CD4-positive, alpha-beta T cell treated with Interleukin-21 for 1 hour (primary cell): ENCODE measurements at regions not wholly inside any gene's neighbourhood (a gene's known extent, or its start where the extent isn't known, plus 50 kb on each side); places are given as distances from the start of the nearest gene placed in this dataset.
A peak's percentile ranks its signal among the peaks of the same experiment; 100 is the strongest.

ENCODE experiments used
- DNase-seq: peaks from one replicate; pipeline ENCODE4 v3.0.0-alpha.2; 2020

DNA sequence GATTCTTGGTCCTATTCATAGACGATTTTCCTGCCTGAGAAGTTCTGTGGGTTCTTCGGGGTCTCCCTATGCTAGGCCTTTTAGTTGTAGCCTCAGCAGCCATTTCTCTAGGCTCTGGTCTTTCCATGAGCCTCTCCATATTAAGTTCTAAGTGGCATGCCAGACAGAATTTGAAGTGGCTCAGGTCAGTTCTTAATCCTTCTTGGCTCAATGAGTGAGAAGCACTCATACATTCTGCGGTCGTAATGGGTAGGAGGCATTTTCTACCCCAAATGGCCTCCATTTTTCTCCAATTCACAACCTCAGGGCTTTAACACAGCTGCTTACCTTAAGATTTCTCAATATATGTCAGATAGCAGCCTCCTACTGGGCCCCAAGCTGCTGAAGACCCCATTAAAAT, 405.3 kb upstream of the GALNT5 start:
- no peak for DNase-seq

- DNase-seq, result no peak
These were observed 404.8 kb upstream of the GALNT5 start for GRCh38 chr2:156852681-156853080.

GRCh38 chr2:156864325-156864724, 393.2 kb upstream of the GALNT5 start:
- DNase-seq, result no peak

GRCh38 chr2:156864753-156865152, 392.8 kb upstream of the GALNT5 start:
- DNase-seq, result no peak

- no peak for DNase-seq
These were observed 390.3 kb upstream of the GALNT5 start for GRCh38 chr2:156867201-156867600.

GRCh38 chr2:156874707-156875106, 382.8 kb upstream of the GALNT5 start:
- no peak for DNase-seq

DNA sequence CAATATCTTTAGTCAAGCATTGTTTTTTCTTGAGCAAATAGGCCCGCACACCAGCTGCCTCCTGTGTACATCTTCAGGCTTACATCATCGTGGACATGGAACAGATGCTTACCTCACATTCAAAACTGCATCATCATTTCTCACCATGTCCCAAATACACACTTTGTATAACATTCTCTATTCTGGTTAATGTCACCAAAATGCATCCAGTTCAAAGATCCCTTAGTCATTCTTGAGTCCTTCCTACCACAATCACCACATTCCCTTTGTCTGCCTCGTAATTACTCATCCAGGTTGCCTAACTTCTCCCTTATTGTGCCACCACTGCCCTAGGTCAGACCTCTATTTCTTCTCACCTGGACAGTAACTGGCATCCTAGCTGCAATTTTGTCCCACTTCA, 373.7 kb upstream of the GALNT5 start:
- DNase-seq, result no peak

DNA sequence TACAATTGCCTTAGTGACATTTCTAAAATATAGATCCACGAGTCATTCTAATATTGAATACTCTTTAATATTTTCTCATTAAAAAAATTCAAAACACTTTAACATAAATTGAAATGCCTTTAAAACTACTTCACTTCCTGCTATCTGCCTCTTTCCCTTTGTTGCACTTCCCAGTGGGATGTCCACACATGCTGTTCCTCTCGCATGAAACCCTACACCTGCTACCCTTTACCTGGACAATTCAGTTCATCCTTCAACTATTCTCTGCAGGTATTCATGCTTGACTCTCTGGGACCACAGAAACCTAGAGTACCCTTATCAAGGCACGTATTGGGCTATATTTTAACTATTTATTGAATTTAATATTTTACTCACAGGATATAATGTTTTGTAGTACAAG, 373.3 kb upstream of the GALNT5 start:
- DNase-seq, result no peak

DNA sequence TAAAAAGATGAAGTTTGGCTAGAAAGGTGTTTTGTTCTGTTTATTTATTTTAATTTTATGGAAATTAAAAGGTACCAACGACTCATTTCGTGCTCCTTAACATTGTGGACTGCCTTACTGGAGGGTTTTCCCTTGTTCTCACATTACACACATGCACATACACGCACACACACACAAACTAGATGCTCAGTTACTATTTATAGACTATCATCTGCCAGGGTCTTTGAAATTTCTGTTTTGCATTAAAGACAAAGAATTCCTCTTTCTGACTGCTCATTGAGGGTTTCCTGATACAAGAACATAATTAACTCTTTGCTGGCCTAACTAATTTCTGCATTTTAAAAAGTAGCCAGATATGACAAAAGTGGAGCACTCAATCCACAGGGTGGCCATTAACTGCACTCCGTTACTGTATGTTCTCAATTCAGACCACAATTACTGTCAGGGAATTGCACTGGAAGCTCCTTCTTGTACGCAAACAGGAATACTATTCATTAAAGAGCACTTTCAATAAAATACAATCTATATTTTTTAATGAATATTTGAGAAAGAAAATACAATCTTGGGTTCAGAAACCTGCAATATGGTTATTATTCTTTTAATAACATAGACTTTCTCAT, 366.9 kb upstream of the GALNT5 start:
- no peak for DNase-seq

GRCh38 chr2:156891609-156892008, 365.9 kb upstream of the GALNT5 start:
- DNase-seq, result no peak

DNA sequence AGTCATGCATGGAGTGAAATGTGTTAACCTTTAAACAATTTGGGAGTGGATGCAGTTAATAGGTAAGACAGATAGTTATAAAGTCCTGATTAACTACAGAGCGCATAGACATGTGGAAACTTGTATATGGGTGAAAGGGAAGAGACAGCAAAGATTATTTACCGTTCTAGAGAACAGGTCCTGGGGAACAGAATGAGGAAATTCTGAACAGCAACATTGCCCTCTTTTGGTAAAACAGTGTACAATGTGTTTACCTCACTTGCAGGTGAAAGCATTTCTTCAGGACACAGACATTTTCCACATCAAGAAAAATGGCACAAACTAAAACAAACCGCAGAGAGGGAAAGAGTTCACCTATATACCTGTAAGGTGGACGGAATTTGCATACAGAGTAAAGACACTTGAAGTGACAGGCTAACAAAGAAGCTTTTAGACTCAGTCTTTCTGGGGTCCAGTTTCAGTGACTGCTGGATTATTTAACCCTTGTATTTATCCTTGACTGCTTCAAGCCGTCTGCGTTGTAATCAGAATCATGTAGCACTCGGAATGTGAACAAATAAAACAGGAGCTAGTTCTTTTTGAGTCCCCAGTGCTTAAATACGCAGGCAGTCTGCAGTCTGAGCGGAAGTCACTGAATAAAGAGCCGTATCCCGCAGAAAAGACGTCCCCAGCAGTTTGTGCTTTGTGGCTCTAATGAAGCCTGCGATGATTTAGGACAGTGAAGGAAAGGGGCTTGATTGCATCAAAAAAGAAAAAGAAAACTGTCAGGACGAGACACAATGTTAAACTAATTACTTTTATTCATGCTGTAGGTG, 364.8 kb upstream of the GALNT5 start:
- DNase-seq, result peak; percentile 7

DNA sequence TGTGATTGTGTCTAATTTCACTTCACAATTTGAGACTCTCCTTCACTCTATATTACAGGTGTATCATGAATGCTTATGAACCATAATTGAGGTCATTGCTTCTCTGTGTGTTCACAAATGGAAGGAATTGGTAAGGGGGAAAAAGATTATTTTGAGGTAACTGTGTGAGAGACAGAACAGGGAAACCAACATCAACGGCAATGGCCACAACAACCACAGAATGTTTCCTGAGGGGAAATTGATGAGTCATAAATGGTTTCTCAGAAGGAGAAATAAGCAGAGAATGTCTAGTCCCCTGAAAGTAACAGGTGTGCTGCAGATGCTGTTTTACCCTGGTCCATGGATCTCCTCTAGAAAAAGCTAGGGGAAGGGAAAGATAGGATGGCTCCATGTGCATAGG, 361.2 kb upstream of the GALNT5 start:
- DNase-seq, result no peak

GRCh38 chr2:156897548-156897947, 360.0 kb upstream of the GALNT5 start:
- no peak for DNase-seq

DNA sequence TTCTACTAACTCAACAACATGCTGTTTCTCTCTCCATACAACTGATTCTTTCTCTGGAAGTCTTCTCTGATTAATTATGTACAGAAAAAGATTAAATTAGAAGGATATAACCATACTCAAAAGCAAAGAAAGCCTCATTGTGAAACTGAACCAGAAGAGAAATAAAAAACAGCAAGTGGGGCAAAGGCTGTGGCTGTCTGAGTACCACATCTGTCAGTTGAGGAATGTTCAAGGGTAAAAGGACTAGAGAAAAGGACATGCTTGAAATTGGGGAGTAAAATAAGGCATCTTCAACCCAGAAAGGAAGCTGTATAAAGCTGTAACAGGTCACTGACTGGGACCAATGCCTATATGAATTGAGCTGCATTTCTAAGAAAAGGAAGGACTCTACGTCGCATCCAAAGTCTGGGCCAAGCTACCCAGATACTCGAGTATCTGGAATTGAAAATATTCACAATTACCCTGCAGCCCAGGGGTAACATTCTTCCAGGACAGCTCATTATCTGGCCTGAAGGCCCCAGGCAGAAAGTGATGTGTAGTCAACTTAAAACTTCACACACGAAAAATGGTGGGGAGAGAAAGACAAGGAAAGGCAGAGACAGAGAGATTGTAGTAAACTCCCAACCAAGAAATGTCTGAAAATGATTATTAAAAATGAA, 356.0 kb upstream of the GALNT5 start:
- no peak for DNase-seq

DNA sequence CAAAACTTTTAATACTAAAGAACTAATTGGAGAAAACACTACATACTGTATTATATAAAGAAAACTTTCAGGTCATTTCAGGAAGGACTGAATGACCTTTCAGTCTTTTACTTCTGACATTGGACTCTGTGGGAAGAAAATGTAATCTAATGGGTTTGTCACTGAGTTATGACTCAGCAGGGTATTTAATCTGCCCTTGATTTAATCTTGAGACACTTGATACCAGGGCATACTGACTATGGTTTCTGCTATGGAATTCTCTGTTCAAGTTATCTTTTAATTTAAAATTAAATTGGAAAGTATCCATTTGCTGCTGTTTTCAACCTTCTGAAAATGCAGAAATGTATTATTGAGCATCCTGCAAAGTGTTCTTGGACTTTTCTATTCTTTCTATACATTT, 354.2 kb upstream of the GALNT5 start:
- no peak for DNase-seq

DNA sequence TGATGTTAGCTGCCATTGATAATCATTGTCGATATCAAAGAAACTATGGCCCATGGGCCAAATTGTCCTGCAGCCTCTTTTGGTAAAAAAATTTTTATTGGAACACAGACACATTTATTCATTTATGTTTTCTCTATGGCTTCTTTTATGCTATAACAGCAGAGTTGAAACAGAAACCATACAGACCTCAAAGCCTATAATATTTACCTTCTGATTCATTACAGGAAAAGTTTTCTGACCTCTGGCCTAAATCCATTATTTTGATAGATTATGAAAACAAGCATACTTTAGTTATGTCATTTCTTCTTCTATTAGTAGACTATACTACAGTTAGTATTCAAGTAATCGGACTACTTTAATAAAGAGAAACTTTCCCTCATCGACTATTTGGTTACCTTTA, 349.7 kb upstream of the GALNT5 start:
- no peak for DNase-seq

- no peak for DNase-seq
These were observed 348.7 kb upstream of the GALNT5 start for GRCh38 chr2:156908825-156909224.

- no peak for DNase-seq
These were observed 347.5 kb upstream of the GALNT5 start for GRCh38 chr2:156909983-156910382.

- DNase-seq, result no peak
These were observed 342.2 kb upstream of the GALNT5 start for GRCh38 chr2:156915332-156915731.

GRCh38 chr2:156918410-156918809, 339.1 kb upstream of the GALNT5 start:
- DNase-seq, result no peak

GRCh38 chr2:156930423-156930822, 327.1 kb upstream of the GALNT5 start:
- no peak for DNase-seq

DNA sequence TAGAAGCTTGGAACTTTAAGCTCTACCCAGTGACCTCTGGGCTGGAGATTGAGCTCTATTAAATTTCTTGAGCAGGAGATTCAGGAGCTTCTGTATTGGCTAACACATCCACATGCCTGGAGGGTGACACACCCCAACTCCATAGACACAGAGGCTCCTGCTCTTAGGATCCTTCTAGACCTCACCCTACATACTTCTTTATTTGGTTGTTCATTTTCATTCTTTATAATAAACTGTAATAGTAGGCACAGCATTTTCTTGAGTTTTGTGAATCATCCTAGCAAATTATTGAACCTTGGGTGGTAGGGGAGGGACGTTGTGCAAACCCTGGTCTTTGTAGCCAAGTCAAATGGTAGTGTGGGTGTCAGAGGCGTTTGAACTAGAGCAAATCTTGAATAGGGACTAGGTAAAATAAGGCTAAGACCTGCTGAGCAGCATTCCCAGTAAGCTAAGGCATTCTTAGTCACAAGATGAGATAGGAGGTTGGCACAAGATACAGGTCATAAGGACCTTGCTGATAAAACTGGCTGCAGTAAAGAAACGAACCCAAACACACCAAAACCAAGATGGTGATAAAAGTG, 323.8 kb upstream of the GALNT5 start:
- no peak for DNase-seq

GRCh38 chr2:156935616-156936015, 321.9 kb upstream of the GALNT5 start:
- no peak for DNase-seq

GRCh38 chr2:156937430-156937829, 320.1 kb upstream of the GALNT5 start:
- no peak for DNase-seq
